ENCODE measurements at regions not wholly inside any gene's neighbourhood (a gene's known extent, or its start where the extent isn't known, plus 50 kb on each side); places are given as distances from the start of the nearest gene placed in this dataset.

GRCh38 chr9:115983366-115983765, 170.2 kb upstream of the PAPPA start:
- no peaks in the 10 kb centered on the region for H3K9me3 ChIP-seq
- no peaks in the 10 kb centered on the region for H3K36me3 ChIP-seq
- no peak overlapping the region for H3K4me3 ChIP-seq
- no peaks in the 10 kb centered on the region for H3K4me1 ChIP-seq
- no peak overlapping the region for H3K27ac ChIP-seq
- no peak for ATAC-seq
- TF ChIP-seq POLR2AphosphoS5 (IDR thresholded peaks at IDR 0.05) = no peak
- TF ChIP-seq EP300 (IDR thresholded peaks at IDR 0.05) = no peak
- TF ChIP-seq CTCF (IDR thresholded peaks at IDR 0.05) = no peak
- TF ChIP-seq POLR2A (IDR thresholded peaks at IDR 0.05) = no peak
- no peaks in the 10 kb centered on the region for H3K27me3 ChIP-seq
- 72 to 100% methylated on average over 4 to 5 of the region's 6 CpGs for WGBS, 2 donors (ENCODE audit: low coverage in 1 of 2)

GRCh38 chr9:115985657-115986056, 167.9 kb upstream of the PAPPA start:
- H3K9me3 ChIP-seq = no peaks in the 10 kb centered on the region
- H3K4me3 ChIP-seq = no peak overlapping the region
- TF ChIP-seq POLR2AphosphoS5 (IDR thresholded peaks at IDR 0.05) (no peak), POLR2A (IDR thresholded peaks at IDR 0.05) (no peak), EP300 (IDR thresholded peaks at IDR 0.05) (no peak), CTCF (IDR thresholded peaks at IDR 0.05) (no peak)
- H3K27me3 ChIP-seq = no peaks in the 10 kb centered on the region
- WGBS, 2 donors (ENCODE audit: low coverage in 1 of 2) = 85 to 86% methylated on average over 1 of the region's 1 CpG
- no peaks in the 10 kb centered on the region for H3K4me1 ChIP-seq
- H3K36me3 ChIP-seq = no peaks in the 10 kb centered on the region
- no peak overlapping the region for H3K27ac ChIP-seq
- ATAC-seq = no peak

GRCh38 chr9:115986508-115986907, 167.1 kb upstream of the PAPPA start:
- Histone ChIP-seq H3K4me3 (no peak overlapping the region), H3K27me3 (no peaks in the 10 kb centered on the region), H3K36me3 (no peaks in the 10 kb centered on the region), H3K9me3 (no peaks in the 10 kb centered on the region), H3K4me1 (no peaks in the 10 kb centered on the region), H3K27ac (no peak overlapping the region)
- 88 to 90% methylated on average over 3 of the region's 3 CpGs for WGBS, 2 donors (ENCODE audit: low coverage in 1 of 2)
- no peak for ATAC-seq
- no peak for TF ChIP-seq POLR2AphosphoS5 (IDR thresholded peaks at IDR 0.05)
- no peak for TF ChIP-seq CTCF (IDR thresholded peaks at IDR 0.05)
- TF ChIP-seq EP300 (IDR thresholded peaks at IDR 0.05) = no peak
- TF ChIP-seq POLR2A (IDR thresholded peaks at IDR 0.05) = no peak

- TF ChIP-seq CTCF (IDR thresholded peaks at IDR 0.05) (no peak), EP300 (IDR thresholded peaks at IDR 0.05) (no peak), POLR2A (IDR thresholded peaks at IDR 0.05) (no peak), POLR2AphosphoS5 (IDR thresholded peaks at IDR 0.05) (no peak)
- WGBS, 2 donors (ENCODE audit: low coverage in 1 of 2) = 83 to 93% methylated on average over 2 of the region's 2 CpGs
- ATAC-seq = no peak
Measured at GRCh38 chr9:115988701-115989100, 164.9 kb upstream of the PAPPA start.

GRCh38 chr9:115989831-115990230, 163.8 kb upstream of the PAPPA start:
- ATAC-seq = no peak
- Histone ChIP-seq H3K27me3 (no peaks in the 10 kb centered on the region), H3K27ac (no peak overlapping the region), H3K4me3 (no peak overlapping the region), H3K36me3 (no peaks in the 10 kb centered on the region), H3K4me1 (no peaks in the 10 kb centered on the region), H3K9me3 (no peaks in the 10 kb centered on the region)
- 81 to 82% methylated on average over 4 of the region's 4 CpGs for WGBS, 2 donors (ENCODE audit: low coverage in 1 of 2)
- no peak for TF ChIP-seq POLR2A (IDR thresholded peaks at IDR 0.05)
- TF ChIP-seq CTCF (IDR thresholded peaks at IDR 0.05) = no peak
- no peak for TF ChIP-seq POLR2AphosphoS5 (IDR thresholded peaks at IDR 0.05)
- TF ChIP-seq EP300 (IDR thresholded peaks at IDR 0.05) = no peak

More at GRCh38 chr9:115988701-115989100, 164.9 kb upstream of the PAPPA start:
- no peak overlapping the region for H3K27ac ChIP-seq
- no peaks in the 10 kb centered on the region for H3K9me3 ChIP-seq
- H3K36me3 ChIP-seq = no peaks in the 10 kb centered on the region
- H3K27me3 ChIP-seq = no peaks in the 10 kb centered on the region
- H3K4me3 ChIP-seq = no peak overlapping the region
- H3K4me1 ChIP-seq = no peaks in the 10 kb centered on the region
